Esophagus muscularis mucosa (tissue), 4 donors: ENCODE measurements at regions not wholly inside any gene's neighbourhood (a gene's known extent, or its start where the extent isn't known, plus 50 kb on each side); places are given as distances from the start of the nearest gene placed in this dataset.

Experiments used
- EP300 ChIP-seq: sonication (generic); formaldehyde crosslinking; IDR thresholded peaks from one replicate; pipeline ENCODE4 v1.6.1; 2017; ENCODE audit warnings: antibody characterized with exemption
- POLR2A ChIP-seq: fragments of 450-650 bp; IDR thresholded peaks from one replicate; pipeline ENCODE4 v1.6.1; 2017; ENCODE audit warnings: antibody characterized with exemption, moderate library complexity, mild to moderate bottlenecking, low read depth
- POLR2AphosphoS5 ChIP-seq, 2 donors: sonication (generic); formaldehyde crosslinking; IDR thresholded peaks; one replicate each; pipeline ENCODE4 v1.6.1; 2017; ENCODE audit warnings: antibody characterized with exemption in 2 of 2
- TF ChIP-seq, protein P1 (sequence below), 3 experiments: fragments of 200-600 bp in 2 of 3; fragments of 450-650 bp in 1 of 3; sonication (generic) in 2 of 3; IDR thresholded peaks; one replicate each; pipeline ENCODE4 v1.5.1; 2017 to 2019; ENCODE audit warnings: antibody characterized with exemption in 3 of 3, mild to moderate bottlenecking in 2 of 3, moderate library complexity in 1 of 3

DNA sequence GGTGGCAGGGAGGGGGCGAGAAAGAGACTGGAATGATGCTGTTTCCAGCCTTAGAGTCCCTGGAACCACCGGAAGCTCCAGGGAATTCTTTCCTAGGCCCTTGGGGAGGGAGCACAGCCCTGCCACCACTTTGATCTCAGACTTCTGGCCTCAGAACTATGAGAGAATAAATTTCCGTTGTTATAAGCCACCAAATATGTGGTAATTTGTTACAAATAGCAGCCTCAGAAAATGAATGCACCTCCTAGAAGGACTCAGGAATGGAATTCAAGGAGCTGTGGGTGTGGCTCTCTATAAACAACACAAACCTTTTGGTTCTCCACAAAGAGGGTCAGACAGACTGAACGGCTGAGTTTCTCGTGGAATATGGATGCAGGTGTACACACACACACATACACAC, 144.5 kb downstream of the ACKR3 start:
- TF ChIP-seq, protein P1, sequence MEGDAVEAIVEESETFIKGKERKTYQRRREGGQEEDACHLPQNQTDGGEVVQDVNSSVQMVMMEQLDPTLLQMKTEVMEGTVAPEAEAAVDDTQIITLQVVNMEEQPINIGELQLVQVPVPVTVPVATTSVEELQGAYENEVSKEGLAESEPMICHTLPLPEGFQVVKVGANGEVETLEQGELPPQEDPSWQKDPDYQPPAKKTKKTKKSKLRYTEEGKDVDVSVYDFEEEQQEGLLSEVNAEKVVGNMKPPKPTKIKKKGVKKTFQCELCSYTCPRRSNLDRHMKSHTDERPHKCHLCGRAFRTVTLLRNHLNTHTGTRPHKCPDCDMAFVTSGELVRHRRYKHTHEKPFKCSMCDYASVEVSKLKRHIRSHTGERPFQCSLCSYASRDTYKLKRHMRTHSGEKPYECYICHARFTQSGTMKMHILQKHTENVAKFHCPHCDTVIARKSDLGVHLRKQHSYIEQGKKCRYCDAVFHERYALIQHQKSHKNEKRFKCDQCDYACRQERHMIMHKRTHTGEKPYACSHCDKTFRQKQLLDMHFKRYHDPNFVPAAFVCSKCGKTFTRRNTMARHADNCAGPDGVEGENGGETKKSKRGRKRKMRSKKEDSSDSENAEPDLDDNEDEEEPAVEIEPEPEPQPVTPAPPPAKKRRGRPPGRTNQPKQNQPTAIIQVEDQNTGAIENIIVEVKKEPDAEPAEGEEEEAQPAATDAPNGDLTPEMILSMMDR (IDR thresholded peaks at IDR 0.05): no peak
- TF ChIP-seq POLR2A (no peak), EP300 (no peak), POLR2AphosphoS5 (IDR thresholded peaks at IDR 0.05) (no peak)
